DOHH2 (cell line): ENCODE measurements at regions not wholly inside any gene's neighbourhood (a gene's known extent, or its start where the extent isn't known, plus 50 kb on each side); places are given as distances from the start of the nearest gene placed in this dataset.
"Not testable (repeated sequence)": the region's sequence is repeated elsewhere in the genome, so short reads cannot be mapped to it uniquely, and the experiment has no call there.

Experiments
- H3F3A ChIP-seq: fragments of 200-600 bp; sonication (generic), shearing (Covaris generic); 2 replicates; pipeline ENCODE4 v1.6.0; 2016; ENCODE audit warnings: antibody characterized with exemption, mild to moderate bottlenecking; ENCODE audit not compliant: control insufficient read depth, insufficient read depth
- H3K27ac ChIP-seq: fragments of 200-600 bp; sonication (generic); 2 replicates; pipeline ENCODE4 v1.5.1; 2014; ENCODE audit warnings: low read depth, mild to moderate bottlenecking, low read length, moderate library complexity
- H3K27me3 ChIP-seq: fragments of 200-600 bp; sonication (generic); 2 replicates; pipeline ENCODE4 v1.6.1; 2014; ENCODE audit warnings: mild to moderate bottlenecking, low read length, mixed read lengths; ENCODE audit not compliant: control insufficient read depth
- H3K36me3 ChIP-seq: fragments of 200-600 bp; sonication (generic); 2 replicates; pipeline ENCODE4 v1.6.1; 2014; ENCODE audit warnings: mild to moderate bottlenecking, low read length, moderate library complexity, mixed read lengths; ENCODE audit not compliant: control insufficient read depth
- H3K4me1 ChIP-seq: fragments of 200-600 bp; sonication (generic); 2 replicates; pipeline ENCODE4 v1.6.1; 2014; ENCODE audit warnings: mild to moderate bottlenecking, low read length, mixed read lengths; ENCODE audit not compliant: control insufficient read depth
- H3K4me2 ChIP-seq: fragments of 200-600 bp; sonication (generic); 2 replicates; pipeline ENCODE4 v1.6.0; 2014; ENCODE audit warnings: mild to moderate bottlenecking, low read length, moderate library complexity
- H3K4me3 ChIP-seq: fragments of 200-600 bp; sonication (generic); 2 replicates; pipeline ENCODE4 v1.5.1; 2014; ENCODE audit warnings: mild to moderate bottlenecking, low read length, mixed read lengths
- H3K79me2 ChIP-seq: fragments of 200-600 bp; sonication (generic); 2 replicates; pipeline ENCODE4 v1.6.1; 2014; ENCODE audit warnings: mild to moderate bottlenecking, low read length, mixed read lengths; ENCODE audit not compliant: control insufficient read depth
- H3K9me2 ChIP-seq: fragments of 200-600 bp; sonication (generic); replicated peaks from 2 replicates; pipeline ENCODE4 v1.6.1; 2014; ENCODE audit warnings: mild to moderate bottlenecking, low read length, mixed read lengths; ENCODE audit not compliant: control insufficient read depth
- H3K9me3 ChIP-seq: fragments of 200-600 bp; sonication (generic); 2 replicates; pipeline ENCODE4 v1.6.1; 2014; ENCODE audit warnings: antibody characterized with exemption, low read length, mixed read lengths; ENCODE audit not compliant: control insufficient read depth, insufficient read depth
- H4K20me1 ChIP-seq: fragments of 200-600 bp; sonication (generic); 2 replicates; pipeline ENCODE4 v1.6.0; 2014; ENCODE audit warnings: low read depth, mild to moderate bottlenecking, antibody characterized with exemption, low read length, moderate library complexity; ENCODE audit not compliant: control insufficient read depth, insufficient read depth
- EZH2phosphoT487 ChIP-seq: fragments of 200-600 bp; sonication (generic); IDR thresholded peaks from 2 replicates; pipeline ENCODE4 v1.6.1; 2017; ENCODE audit warnings: borderline replicate concordance, mild to moderate bottlenecking, antibody characterized with exemption, low read length, moderate library complexity, mixed read lengths
- TF ChIP-seq, protein P1 (sequence below): fragments of 200-600 bp; sonication (generic); IDR thresholded peaks from one replicate; pipeline ENCODE4 v1.5.1; 2014; ENCODE audit warnings: antibody characterized with exemption, mild to moderate bottlenecking, low read depth, low read length; ENCODE audit not compliant: poor library complexity, severe bottlenecking

DNA sequence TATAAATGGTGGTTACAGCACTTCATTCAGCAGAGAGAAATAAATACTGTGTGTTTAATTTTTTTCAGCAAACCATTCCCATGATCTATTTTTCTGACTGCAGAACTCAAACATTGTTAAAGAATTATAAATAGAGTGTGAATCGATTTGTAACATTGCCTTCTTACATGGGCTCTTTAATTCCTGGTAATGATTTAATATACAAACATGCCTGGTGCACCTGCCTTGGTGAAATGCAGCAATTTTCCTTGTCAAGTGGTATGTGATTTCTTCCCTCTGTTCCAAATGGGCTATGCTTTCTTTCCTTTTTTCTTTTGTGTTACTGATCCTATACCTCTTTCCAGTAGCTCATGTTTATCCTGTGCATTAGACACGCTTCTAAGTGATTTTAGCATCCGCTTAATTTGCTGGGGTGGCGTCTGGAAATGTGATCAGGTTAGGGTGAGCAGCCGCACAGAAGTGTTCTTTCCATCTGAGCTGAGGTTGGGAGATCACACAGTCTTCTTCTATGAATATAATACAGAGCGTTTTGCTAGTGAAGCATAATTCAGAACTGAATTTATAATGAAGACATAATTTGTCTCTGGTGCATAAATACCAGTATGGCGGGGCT, 94.3 kb upstream of the ITGB1 start:
- no peak overlapping the region for H3K4me2 ChIP-seq
- no peak for TF ChIP-seq EZH2phosphoT487
- H3K27ac ChIP-seq = no peak overlapping the region

DNA sequence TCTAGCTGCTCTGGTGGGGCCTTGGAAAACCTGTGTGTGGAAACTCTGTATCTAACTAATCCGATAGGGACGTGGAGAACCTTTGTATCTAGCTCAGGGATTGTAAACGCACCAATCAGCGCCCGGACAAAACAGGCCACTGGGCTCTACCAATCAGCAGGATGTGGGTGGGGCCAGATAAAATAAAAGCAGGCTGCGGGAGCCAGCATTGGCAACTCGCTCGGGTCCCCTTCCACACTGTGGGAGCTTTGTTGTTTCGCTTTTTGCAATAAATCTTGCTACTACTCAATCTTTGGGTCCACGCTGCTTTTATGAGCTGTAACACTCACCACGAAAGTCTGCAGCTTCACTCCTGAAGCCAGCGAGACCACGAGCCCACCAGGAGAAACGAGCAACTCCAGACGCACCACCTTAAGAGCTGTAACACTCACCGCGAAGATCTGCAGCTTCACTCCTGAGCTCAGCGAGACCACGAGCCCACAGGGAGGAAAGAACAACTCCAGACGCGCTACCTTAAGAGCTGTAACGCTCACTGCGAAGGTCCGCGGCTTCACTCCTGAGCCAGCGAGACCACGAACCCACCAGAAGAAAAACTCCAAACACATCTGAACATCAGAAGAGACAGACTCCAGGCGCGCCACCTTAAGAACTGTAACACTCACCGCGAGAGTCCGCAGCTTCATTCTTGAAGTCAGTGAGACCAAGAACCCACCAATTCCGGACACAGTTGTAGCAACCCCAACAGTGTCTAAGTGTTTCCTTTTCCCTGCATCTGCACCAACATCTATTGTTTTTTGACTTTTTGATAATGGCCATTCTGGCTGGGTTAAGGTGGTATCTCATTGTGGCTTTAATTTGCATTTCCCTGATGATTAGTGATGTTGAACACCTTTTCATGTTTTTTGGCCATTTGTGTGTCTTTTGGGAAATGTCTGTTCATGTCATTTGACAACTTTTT, 92.2 kb upstream of the ITGB1 start:
- not testable (repeated sequence) for H3K4me1 ChIP-seq, H3K9me3 ChIP-seq, H4K20me1 ChIP-seq, H3F3A ChIP-seq, H3K9me2 ChIP-seq, H3K27ac ChIP-seq, H3K27me3 ChIP-seq, H3K79me2 ChIP-seq, H3K4me2 ChIP-seq, H3K36me3 ChIP-seq, H3K4me3 ChIP-seq

More for the DNA sequence above, 94.3 kb upstream of the ITGB1 start:
- Histone ChIP-seq H4K20me1 (no peaks in the 10 kb centered on the region), H3K79me2 (no peaks in the 10 kb centered on the region), H3K4me3 (no peak overlapping the region), H3K27me3 (no peaks in the 10 kb centered on the region), H3K9me2 (no peaks in the 10 kb centered on the region), H3K36me3 (no peaks in the 10 kb centered on the region), H3K4me1 (no peaks in the 10 kb centered on the region), H3K9me3 (no peaks in the 10 kb centered on the region), H3F3A (no peaks in the 10 kb centered on the region)

DNA sequence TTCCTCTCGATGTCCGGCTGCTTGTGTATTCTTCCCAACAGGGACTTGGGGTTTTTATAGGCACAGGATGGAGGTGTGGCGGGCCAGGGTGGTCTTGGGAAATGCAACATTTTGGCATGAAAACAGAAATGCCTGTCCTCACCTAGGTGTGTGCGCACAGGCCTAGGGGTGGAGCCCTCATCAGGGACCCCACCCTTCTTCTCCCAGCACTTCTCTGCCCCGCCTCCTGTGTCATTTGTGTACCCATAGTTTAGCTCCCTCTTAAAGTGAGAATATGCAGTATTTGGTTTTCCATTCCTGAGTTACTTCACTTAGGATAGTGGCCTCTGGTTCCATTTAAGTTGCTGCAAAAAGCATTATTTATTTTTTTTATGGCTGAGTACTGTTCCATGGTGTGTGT, 90.2 kb upstream of the ITGB1 start:
- H3K4me2 ChIP-seq = no peak overlapping the region
- H3F3A ChIP-seq = no peaks in the 10 kb centered on the region
- no peaks in the 10 kb centered on the region for H3K79me2 ChIP-seq
- H3K36me3 ChIP-seq = no peaks in the 10 kb centered on the region
- H3K9me3 ChIP-seq = no peaks in the 10 kb centered on the region
- no peaks in the 10 kb centered on the region for H3K4me1 ChIP-seq
- H4K20me1 ChIP-seq = no peaks in the 10 kb centered on the region
- no peaks in the 10 kb centered on the region for H3K9me2 ChIP-seq
- H3K27me3 ChIP-seq = no peaks in the 10 kb centered on the region
- TF ChIP-seq EZH2phosphoT487 = no peak
- TF ChIP-seq, protein P1, sequence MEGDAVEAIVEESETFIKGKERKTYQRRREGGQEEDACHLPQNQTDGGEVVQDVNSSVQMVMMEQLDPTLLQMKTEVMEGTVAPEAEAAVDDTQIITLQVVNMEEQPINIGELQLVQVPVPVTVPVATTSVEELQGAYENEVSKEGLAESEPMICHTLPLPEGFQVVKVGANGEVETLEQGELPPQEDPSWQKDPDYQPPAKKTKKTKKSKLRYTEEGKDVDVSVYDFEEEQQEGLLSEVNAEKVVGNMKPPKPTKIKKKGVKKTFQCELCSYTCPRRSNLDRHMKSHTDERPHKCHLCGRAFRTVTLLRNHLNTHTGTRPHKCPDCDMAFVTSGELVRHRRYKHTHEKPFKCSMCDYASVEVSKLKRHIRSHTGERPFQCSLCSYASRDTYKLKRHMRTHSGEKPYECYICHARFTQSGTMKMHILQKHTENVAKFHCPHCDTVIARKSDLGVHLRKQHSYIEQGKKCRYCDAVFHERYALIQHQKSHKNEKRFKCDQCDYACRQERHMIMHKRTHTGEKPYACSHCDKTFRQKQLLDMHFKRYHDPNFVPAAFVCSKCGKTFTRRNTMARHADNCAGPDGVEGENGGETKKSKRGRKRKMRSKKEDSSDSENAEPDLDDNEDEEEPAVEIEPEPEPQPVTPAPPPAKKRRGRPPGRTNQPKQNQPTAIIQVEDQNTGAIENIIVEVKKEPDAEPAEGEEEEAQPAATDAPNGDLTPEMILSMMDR = no peak
- H3K4me3 ChIP-seq = no peak overlapping the region
- no peak overlapping the region for H3K27ac ChIP-seq

DNA sequence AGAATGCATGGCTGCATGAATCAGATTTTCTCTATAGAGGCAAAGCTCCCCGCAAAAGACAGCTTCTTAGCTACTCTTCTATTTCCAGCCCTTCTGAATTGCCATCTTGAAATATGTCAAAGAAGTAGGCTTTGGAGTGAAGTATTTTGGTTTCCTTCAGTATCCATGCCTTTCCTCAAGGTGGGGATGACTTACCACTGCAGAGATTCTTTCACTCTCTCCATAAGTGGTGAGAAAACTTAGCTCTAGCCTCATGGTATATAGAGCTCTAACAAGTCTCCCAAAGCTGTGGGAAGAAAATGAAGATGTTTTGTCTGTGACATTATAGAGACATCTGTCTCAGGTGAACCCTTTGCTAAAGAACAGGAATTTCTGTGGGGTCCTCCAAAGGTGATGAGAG, 89.6 kb upstream of the ITGB1 start:
- no peak for TF ChIP-seq EZH2phosphoT487
- TF ChIP-seq, protein P1 = no peak
- Histone ChIP-seq H3K27ac (no peak overlapping the region), H4K20me1 (no peaks in the 10 kb centered on the region), H3K4me3 (no peak overlapping the region), H3K36me3 (no peaks in the 10 kb centered on the region), H3F3A (no peaks in the 10 kb centered on the region), H3K9me3 (no peaks in the 10 kb centered on the region), H3K79me2 (no peaks in the 10 kb centered on the region), H3K4me2 (no peak overlapping the region), H3K4me1 (no peaks in the 10 kb centered on the region), H3K9me2 (no peaks in the 10 kb centered on the region), H3K27me3 (no peaks in the 10 kb centered on the region)
